Liver (tissue), 8 donors: ENCODE measurements at regions not wholly inside any gene's neighbourhood (a gene's known extent, or its start where the extent isn't known, plus 50 kb on each side); places are given as distances from the start of the nearest gene placed in this dataset.

Experiments used
- DNase-seq: peaks from one replicate; pipeline ENCODE4 v3.0.0-alpha.2; 2017; ENCODE audit warnings: low spot score
- H3K27ac ChIP-seq, 2 donors: one replicate each; pipeline ENCODE4 v1.7.0; 2013; ENCODE audit warnings: inconsistent platforms in 2 of 2, low read length in 2 of 2, control low read depth in 1 of 2, low read depth in 1 of 2, mild to moderate bottlenecking in 1 of 2
- H3K27me3 ChIP-seq, 4 donors: one replicate each; pipeline versions ENCODE4 v1.6.1 to v1.7.0; 2013; ENCODE audit warnings: low read length in 3 of 4, inconsistent platforms in 1 of 4, mild to moderate bottlenecking in 1 of 4, moderate library complexity in 1 of 4; ENCODE audit not compliant: control insufficient read depth in 4 of 4, insufficient read depth in 4 of 4
- H3K36me3 ChIP-seq, 4 donors: one replicate each; pipeline versions ENCODE4 v1.6.1 to v1.7.0; 2013; ENCODE audit warnings: low read length in 3 of 4, mild to moderate bottlenecking in 3 of 4, low read depth in 1 of 4, moderate library complexity in 1 of 4; ENCODE audit not compliant: control insufficient read depth in 4 of 4, insufficient read depth in 3 of 4
- H3K4me1 ChIP-seq, 4 donors: one replicate each; pipeline versions ENCODE4 v1.6.1 to v1.7.0; 2013; ENCODE audit warnings: low read length in 3 of 4, mild to moderate bottlenecking in 3 of 4, moderate library complexity in 1 of 4; ENCODE audit not compliant: control insufficient read depth in 4 of 4, insufficient read depth in 4 of 4
- H3K4me3 ChIP-seq, 3 donors: one replicate each; pipeline versions ENCODE4 v1.6.1 to v1.7.0; 2013; ENCODE audit warnings: low read length in 3 of 3, control low read depth in 1 of 3, low read depth in 1 of 3, mild to moderate bottlenecking in 1 of 3
- H3K9ac ChIP-seq, 2 donors: one replicate each; pipeline ENCODE4 v1.7.0; 2013; ENCODE audit warnings: low read length in 2 of 2, mild to moderate bottlenecking in 2 of 2, moderate library complexity in 2 of 2, control low read depth in 1 of 2, low read depth in 1 of 2
- H3K9me3 ChIP-seq, 4 donors: one replicate each; pipeline versions ENCODE4 v1.6.1 to v1.7.0; 2013; ENCODE audit warnings: low read length in 3 of 4; ENCODE audit not compliant: control insufficient read depth in 4 of 4
- ATF3 ChIP-seq: IDR thresholded peaks from 2 replicates; pipeline ENCODE4 v1.6.1; 2016; ENCODE audit warnings: antibody characterized with exemption
- CTCF ChIP-seq: fragments of 150-350 bp; IDR thresholded peaks from 2 replicates; pipeline ENCODE4 v1.5.1; 2017; ENCODE audit warnings: improper control_type of control experiment, low read depth, low read length; ENCODE audit not compliant: missing input control
- EGR1 ChIP-seq, 2 donors: IDR thresholded peaks; 2 replicates each; pipeline ENCODE4 v1.6.1; 2016 to 2018; ENCODE audit warnings: antibody characterized with exemption in 2 of 2, low read depth in 2 of 2
- FOXA2 ChIP-seq: IDR thresholded peaks from 2 replicates; pipeline ENCODE4 v1.6.1; 2016; ENCODE audit warnings: antibody characterized with exemption
- GABPA ChIP-seq, 2 donors: IDR thresholded peaks in 1 of 2; conservative IDR thresholded peaks in 1 of 2; 2 replicates each; pipeline ENCODE4 v1.6.1; 2016; ENCODE audit warnings: antibody characterized with exemption in 2 of 2, mild to moderate bottlenecking in 1 of 2, moderate library complexity in 1 of 2
- HNF4A ChIP-seq, 2 donors: conservative IDR thresholded peaks; 2 replicates each; pipeline ENCODE4 v1.6.1; 2016; ENCODE audit warnings: antibody characterized with exemption in 2 of 2, mild to moderate bottlenecking in 2 of 2
- HNF4G ChIP-seq: IDR thresholded peaks from 2 replicates; pipeline ENCODE4 v1.6.1; 2016; ENCODE audit warnings: antibody characterized with exemption
- JUND ChIP-seq, 2 donors: IDR thresholded peaks; 2 replicates each; pipeline ENCODE4 v1.6.1; 2016; ENCODE audit warnings: antibody characterized with exemption in 2 of 2
- MAX ChIP-seq: IDR thresholded peaks from 2 replicates; pipeline ENCODE4 v1.6.1; 2016; ENCODE audit warnings: antibody characterized with exemption
- NR2F2 ChIP-seq: IDR thresholded peaks from 2 replicates; pipeline ENCODE4 v1.6.1; 2016; ENCODE audit warnings: antibody characterized with exemption
- RAD21 ChIP-seq, 2 donors: IDR thresholded peaks; 2 replicates each; pipeline ENCODE4 v1.6.1; 2016; ENCODE audit warnings: antibody characterized with exemption in 2 of 2, mild to moderate bottlenecking in 2 of 2
- REST ChIP-seq: IDR thresholded peaks from 2 replicates; pipeline ENCODE4 v1.6.1; 2016; ENCODE audit warnings: antibody characterized with exemption, mild to moderate bottlenecking
- RXRA ChIP-seq, 2 donors: IDR thresholded peaks; 2 replicates each; pipeline ENCODE4 v1.6.1; 2017 to 2018; ENCODE audit warnings: antibody characterized with exemption in 2 of 2, mild to moderate bottlenecking in 1 of 2
- SP1 ChIP-seq: IDR thresholded peaks from 2 replicates; pipeline ENCODE4 v1.6.1; 2018; ENCODE audit warnings: antibody characterized with exemption, mild to moderate bottlenecking
- YY1 ChIP-seq: IDR thresholded peaks from 2 replicates; pipeline ENCODE4 v1.6.1; 2016; ENCODE audit warnings: antibody characterized with exemption, mild to moderate bottlenecking
- WGBS: extraction: QIAGEN DNeasy Blood & Tissue Kit; methylation state at CpG from one replicate; pipeline ENCODE4 v1.1.7; 2013; 5-methylcytosine and 5-hydroxymethylcytosine counted together
- TF ChIP-seq, protein P1 (sequence below): IDR thresholded peaks from 2 replicates; pipeline ENCODE4 v1.6.1; 2016; ENCODE audit warnings: antibody characterized with exemption
- donor health status: healthy.
- donor health status: healthy.
- donor health status: healthy.
- donor health status: healthy.
- donor health status: healthy.

GRCh38 chr1:102282955-102283354 lies 286.2 kb upstream of the OLFM3 start:
- TF ChIP-seq JUND (IDR thresholded peaks at IDR 0.05) (no peak), NR2F2 (no peak), RXRA (IDR thresholded peaks at IDR 0.05) (no peak), EGR1 (IDR thresholded peaks at IDR 0.05; ENCODE audit: low read depth in 2 of 2) (no peak), YY1 (no peak), MAX (no peak), HNF4A (conservative IDR thresholded peaks at IDR 0.05) (no peak), SP1 (no peak), GABPA (IDR thresholded peaks at IDR 0.05 in 1 of 2, conservative IDR thresholded peaks at IDR 0.05 in 1 of 2) (no peak), FOXA2 (no peak), CTCF (no peak), ATF3 (no peak), HNF4G (no peak), REST (no peak)
- TF ChIP-seq, protein P1, sequence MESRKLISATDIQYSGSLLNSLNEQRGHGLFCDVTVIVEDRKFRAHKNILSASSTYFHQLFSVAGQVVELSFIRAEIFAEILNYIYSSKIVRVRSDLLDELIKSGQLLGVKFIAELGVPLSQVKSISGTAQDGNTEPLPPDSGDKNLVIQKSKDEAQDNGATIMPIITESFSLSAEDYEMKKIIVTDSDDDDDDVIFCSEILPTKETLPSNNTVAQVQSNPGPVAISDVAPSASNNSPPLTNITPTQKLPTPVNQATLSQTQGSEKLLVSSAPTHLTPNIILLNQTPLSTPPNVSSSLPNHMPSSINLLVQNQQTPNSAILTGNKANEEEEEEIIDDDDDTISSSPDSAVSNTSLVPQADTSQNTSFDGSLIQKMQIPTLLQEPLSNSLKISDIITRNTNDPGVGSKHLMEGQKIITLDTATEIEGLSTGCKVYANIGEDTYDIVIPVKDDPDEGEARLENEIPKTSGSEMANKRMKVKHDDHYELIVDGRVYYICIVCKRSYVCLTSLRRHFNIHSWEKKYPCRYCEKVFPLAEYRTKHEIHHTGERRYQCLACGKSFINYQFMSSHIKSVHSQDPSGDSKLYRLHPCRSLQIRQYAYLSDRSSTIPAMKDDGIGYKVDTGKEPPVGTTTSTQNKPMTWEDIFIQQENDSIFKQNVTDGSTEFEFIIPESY, result no peak
- no peak for DNase-seq
- peaks cover 0 to 3% (median 1%) of the 10 kb centered on the region in 4 donors for H3K9me3 ChIP-seq
- no peak overlapping the region for H3K27ac ChIP-seq
- H3K9ac ChIP-seq, result no peak overlapping the region
- no peaks in the 10 kb centered on the region for H3K36me3 ChIP-seq
- H3K27me3 ChIP-seq, result no peaks in the 10 kb centered on the region
- no peaks in the 10 kb centered on the region for H3K4me1 ChIP-seq
- WGBS, result 47% methylated on average over 1 of the region's 1 CpG
- no peak overlapping the region for H3K4me3 ChIP-seq

GRCh38 chr1:102262994-102263393 lies 266.3 kb upstream of the OLFM3 start:
- H3K9ac ChIP-seq, result no peak overlapping the region
- no peaks in the 10 kb centered on the region for H3K4me1 ChIP-seq
- no peak for DNase-seq
- no peak overlapping the region for H3K4me3 ChIP-seq
- no peaks in the 10 kb centered on the region for H3K27me3 ChIP-seq
- H3K9me3 ChIP-seq, result no peaks in the 10 kb centered on the region
- H3K27ac ChIP-seq, result no peak overlapping the region
- H3K36me3 ChIP-seq, result no peaks in the 10 kb centered on the region
- TF ChIP-seq REST, result no peak
- no peak for TF ChIP-seq NR2F2
- TF ChIP-seq RXRA (IDR thresholded peaks at IDR 0.05), result no peak
- no peak for TF ChIP-seq SP1
- TF ChIP-seq EGR1 (IDR thresholded peaks at IDR 0.05; ENCODE audit: low read depth in 2 of 2), result no peak
- TF ChIP-seq RAD21 (IDR thresholded peaks at IDR 0.05), result no peak
- TF ChIP-seq FOXA2, result no peak
